IPS-NIHi7 (cell line): ENCODE measurements at regions not wholly inside any gene's neighbourhood (a gene's known extent, or its start where the extent isn't known, plus 50 kb on each side); places are given as distances from the start of the nearest gene placed in this dataset.
"Not testable (repeated sequence)": the region's sequence is repeated elsewhere in the genome, so short reads cannot be mapped to it uniquely, and the experiment has no call there.

Experiments used
- DNase-seq: peaks from one replicate; pipeline ENCODE4 v3.0.0; 2012; ENCODE audit warnings: mixed read lengths; ENCODE audit errors: extremely low spot score

GRCh38 chr10:8280946-8281345 lies 226.5 kb downstream of the GATA3 start:
- no peak for DNase-seq

- no peak for DNase-seq
Measured at GRCh38 chr10:8282340-8282739, 227.9 kb downstream of the GATA3 start.

- no peak for DNase-seq
Measured at GRCh38 chr10:8283166-8283905, 228.8 kb downstream of the GATA3 start.

GRCh38 chr10:8283986-8284385 lies 229.5 kb downstream of the GATA3 start:
- no peak for DNase-seq

- not testable (repeated sequence) for DNase-seq
Measured at GRCh38 chr10:8285970-8286369, 231.5 kb downstream of the GATA3 start.

DNA sequence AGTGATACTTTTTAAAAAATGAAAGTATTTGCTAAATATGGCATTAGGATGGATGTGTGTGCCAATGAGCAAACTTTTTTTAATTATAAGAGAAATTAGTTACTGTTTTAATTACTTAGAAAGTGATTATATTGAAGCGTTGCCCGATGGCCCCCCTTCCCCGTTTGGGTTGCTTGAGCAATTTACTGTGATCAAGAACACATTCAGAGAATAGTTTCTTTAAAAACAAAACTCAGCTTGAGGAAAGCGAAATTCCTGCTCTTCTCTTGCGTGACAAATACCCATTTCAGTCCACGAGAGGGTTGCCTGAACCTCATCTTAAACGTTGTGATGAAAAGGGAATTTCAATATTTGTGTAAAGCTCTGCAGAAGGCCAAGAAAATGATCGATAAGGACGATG lies 234.1 kb downstream of the GATA3 start:
- no peak for DNase-seq

- DNase-seq, result no peak
Measured at GRCh38 chr10:8289186-8289924, 234.9 kb downstream of the GATA3 start.

DNA sequence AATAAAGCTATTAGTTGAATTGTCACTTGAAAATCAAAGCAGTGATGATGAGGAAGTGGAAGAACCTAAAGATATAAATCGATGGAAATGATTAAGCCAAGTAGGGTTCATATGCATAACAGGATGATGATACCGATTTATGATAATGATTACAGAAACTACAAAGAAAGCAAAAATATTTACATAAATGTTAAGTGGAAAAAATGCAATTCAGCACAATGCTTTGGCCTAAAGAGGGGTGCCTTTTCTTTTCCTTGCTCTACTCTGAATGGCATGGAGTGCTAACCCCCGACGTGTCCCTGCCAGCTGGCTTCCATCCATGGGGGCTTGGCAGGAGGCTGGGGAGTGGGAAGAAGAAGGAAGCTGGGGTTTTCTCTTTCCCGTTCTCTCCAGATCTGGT lies 240.3 kb downstream of the GATA3 start:
- DNase-seq, result no peak

- no peak for DNase-seq
Measured at GRCh38 chr10:8295311-8295710, 240.8 kb downstream of the GATA3 start.

- peak; percentile 67 for DNase-seq
Measured at GRCh38 chr10:8296090-8296733, 241.7 kb downstream of the GATA3 start.

DNA sequence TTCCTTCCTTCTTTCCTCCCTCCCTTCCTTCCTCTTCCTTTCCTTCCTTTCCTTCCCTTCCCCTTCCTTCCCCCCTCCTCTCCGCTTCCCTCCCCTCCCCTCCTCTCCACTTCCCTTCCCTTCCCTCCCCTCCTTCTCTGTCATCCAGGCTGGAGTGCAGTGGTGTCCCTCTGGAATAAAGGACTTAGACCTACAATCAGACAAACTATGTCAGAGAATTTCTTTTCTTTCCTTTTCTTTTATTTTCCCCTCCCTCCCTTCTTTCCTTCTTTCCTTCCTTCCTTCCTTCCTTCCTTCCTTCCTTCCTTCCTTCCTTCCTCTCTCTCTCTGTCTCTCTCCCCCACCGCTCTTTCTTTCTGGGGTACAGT lies 242.2 kb downstream of the GATA3 start:
- no peak for DNase-seq

- no peak for DNase-seq
Measured at GRCh38 chr10:8297107-8297506, 242.6 kb downstream of the GATA3 start.

DNA sequence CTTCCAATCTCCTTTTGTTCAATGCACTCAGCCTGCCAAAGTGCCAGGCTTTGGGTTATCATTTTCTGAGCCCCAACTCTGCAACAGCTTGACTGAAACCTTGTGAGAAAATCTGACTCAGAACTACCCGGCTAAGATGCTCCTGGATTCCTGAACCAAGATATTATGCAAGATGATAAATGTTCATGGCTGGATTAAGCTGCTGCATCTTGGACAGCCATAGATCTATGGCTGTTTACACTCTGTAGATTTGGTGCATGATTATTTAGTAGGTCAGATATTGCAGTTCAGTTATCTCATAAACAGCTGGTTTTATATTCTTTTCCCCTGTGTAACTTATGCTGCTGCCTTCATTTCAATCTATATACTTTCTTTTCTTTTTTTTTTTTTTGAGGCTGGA lies 243.5 kb downstream of the GATA3 start:
- DNase-seq, result no peak

GRCh38 chr10:8298896-8299570 lies 244.5 kb downstream of the GATA3 start:
- DNase-seq, result no peak

GRCh38 chr10:8300925-8301324 lies 246.4 kb downstream of the GATA3 start:
- DNase-seq, result no peak

GRCh38 chr10:8301333-8301732 lies 246.8 kb downstream of the GATA3 start:
- no peak for DNase-seq

DNA sequence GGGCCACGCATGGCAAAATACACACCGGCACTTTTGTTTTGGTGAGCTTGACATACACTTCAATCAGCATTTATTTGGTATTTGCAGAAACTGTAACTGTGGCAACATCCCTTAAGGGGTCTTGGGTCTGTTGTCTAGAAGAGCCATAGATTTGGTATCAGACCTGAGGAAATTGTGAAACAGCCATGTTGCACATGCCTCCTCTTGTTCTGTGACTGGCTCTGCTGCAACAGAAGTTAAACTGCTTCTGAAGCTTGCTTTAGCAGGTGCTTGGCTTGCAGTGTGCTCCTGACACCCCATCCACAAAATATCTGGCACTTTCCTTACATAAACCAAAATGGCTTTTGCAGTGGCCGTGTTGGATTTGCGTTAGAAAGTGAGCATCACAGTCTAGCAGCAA lies 247.3 kb downstream of the GATA3 start:
- no peak for DNase-seq

- peak; percentile 20 for DNase-seq
Measured at GRCh38 chr10:8302565-8302964, 248.1 kb downstream of the GATA3 start.

DNA sequence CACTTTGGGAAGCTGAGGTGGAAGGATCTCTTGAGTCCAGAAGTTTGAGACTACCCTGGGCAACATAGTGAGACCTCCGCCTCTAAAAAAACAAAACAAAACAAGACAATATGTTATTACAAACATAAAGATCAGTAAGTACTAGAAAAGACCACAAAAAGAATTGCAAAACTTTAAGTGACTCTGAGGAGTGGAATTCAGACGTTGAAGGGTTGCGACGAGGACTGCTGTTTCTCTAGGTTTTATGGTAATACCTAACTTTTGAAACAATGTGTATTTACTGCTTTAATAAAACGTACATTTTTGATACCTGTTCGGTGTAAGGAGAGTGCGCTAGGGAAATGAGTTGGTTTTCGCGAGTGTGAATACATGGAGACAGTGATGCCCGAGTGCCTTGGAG lies 250.4 kb downstream of the GATA3 start:
- DNase-seq, result no peak

GRCh38 chr10:8305876-8306652 lies 251.6 kb downstream of the GATA3 start:
- DNase-seq, result no peak

- DNase-seq, result peak; percentile 22
Measured at GRCh38 chr10:8306685-8307364, 252.3 kb downstream of the GATA3 start.
